Naive thymus-derived CD8-positive, alpha-beta T cell (primary cell): ENCODE measurements at regions not wholly inside any gene's neighbourhood (a gene's known extent, or its start where the extent isn't known, plus 50 kb on each side); places are given as distances from the start of the nearest gene placed in this dataset.
"Not testable (repeated sequence)": the region's sequence is repeated elsewhere in the genome, so short reads cannot be mapped to it uniquely, and the experiment has no call there.

Source experiments
- ATAC-seq, 2 donors: fragments of 150-1000 bp; cut with Tn5 transposase in 1 of 2; sonication (Bioruptor Pico), chemical (Tn5 transposase) in 1 of 2; 1 replicate in 1 of 2; 2 replicates in 1 of 2; pipeline ENCODE4 v1.10.0; 2021; ENCODE audit warnings: mild to moderate bottlenecking in 2 of 2, moderate library complexity in 2 of 2
- POLR2A ChIA-PET: fragments of 350-600 bp; sonication (Branson Sonifier 250); formaldehyde crosslinking; loops from one replicate; lab custom pipeline; 2021; ENCODE audit warnings: antibody characterized with exemption; lab: Charles Lee
- DNase-seq, 10 donors: peaks; one replicate each; pipeline versions ENCODE4 v3.0.0 to v3.0.0-alpha.2; 2020 to 2022
- H3K27ac Mint-ChIP-seq, 10 donors: one replicate each; pipeline ENCODE4 v1.8.0; 2020 to 2022; ENCODE audit warnings: mild to moderate bottlenecking in 10 of 10, mixed read lengths in 10 of 10, moderate library complexity in 4 of 10, inconsistent platforms in 1 of 10
- H3K27me3 Mint-ChIP-seq, 5 donors: one replicate each; pipeline ENCODE4 v1.8.0; 2021 to 2022; ENCODE audit warnings: mixed read lengths in 5 of 5
- H3K36me3 Mint-ChIP-seq, 3 donors: one replicate each; pipeline ENCODE4 v1.8.0; 2020 to 2022; ENCODE audit warnings: mixed read lengths in 3 of 3, mild to moderate bottlenecking in 2 of 3, inconsistent platforms in 1 of 3
- H3K4me1 Mint-ChIP-seq, 4 donors: one replicate each; pipeline ENCODE4 v1.8.0; 2021 to 2022; ENCODE audit warnings: mixed read lengths in 4 of 4
- H3K4me3 Mint-ChIP-seq, 10 donors: one replicate each; pipeline ENCODE4 v1.8.0; 2020 to 2022; ENCODE audit warnings: mild to moderate bottlenecking in 10 of 10, mixed read lengths in 10 of 10, moderate library complexity in 6 of 10, inconsistent platforms in 1 of 10
- H3K9me3 Mint-ChIP-seq, 9 donors: one replicate each; pipeline ENCODE4 v1.8.0; 2020 to 2022; ENCODE audit warnings: mixed read lengths in 9 of 9, mild to moderate bottlenecking in 3 of 9, inconsistent platforms in 1 of 9, moderate library complexity in 1 of 9

DNA sequence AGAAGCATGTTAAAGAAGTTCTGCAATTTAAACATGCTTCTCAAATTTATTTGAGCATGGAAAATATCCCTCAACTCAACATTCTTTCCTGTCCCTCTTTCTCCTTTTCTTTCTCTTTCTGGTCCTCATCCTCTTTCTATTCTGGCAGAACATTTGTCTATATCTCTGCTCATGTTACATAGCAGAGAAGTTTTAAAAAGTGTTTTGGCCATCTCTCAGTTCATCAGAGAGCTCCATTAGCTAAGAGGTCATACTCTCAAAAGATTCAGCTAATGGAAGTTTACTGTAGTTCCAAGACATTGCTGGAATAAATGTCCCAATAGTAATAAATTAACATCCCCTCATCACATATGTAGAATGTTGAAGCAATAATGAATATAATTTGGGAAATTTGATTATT lies 53.5 kb downstream of the XCL2 start:
- Mint-ChIP-seq H3K36me3 (peaks cover 0 to 9% (median 0%) of the 10 kb centered on the region in 3 donors), H3K4me1 (peaks cover 16 to 37% (median 29%) of the 10 kb centered on the region in 4 donors), H3K9me3 (peaks cover 0 to 10% (median 3%) of the 10 kb centered on the region in 9 donors), H3K27ac (peak overlapping the region in 1 of 10 donors; percentile 67), H3K27me3 (no peaks in the 10 kb centered on the region), H3K4me3 (no peak overlapping the region)
- POLR2A ChIA-PET, result interaction anchor here (1.7 kb wide), 1 partner anchor 22 kb away, joined by 4 read pairs; no protein-coding TSS in a partner anchor
- ATAC-seq (no peak), DNase-seq (no peak)

GRCh38 chr1:168488138-168488537 lies 55.7 kb downstream of the XCL2 start:
- Mint-ChIP-seq H3K4me3 (peak overlapping the region in 1 of 10 donors; percentile 20), H3K27ac (peak overlapping the region in 3 of 10 donors; percentile 7 to 68 (median 33)), H3K9me3 (peaks cover 0 to 10% (median 3%) of the 10 kb centered on the region in 9 donors), H3K27me3 (no peaks in the 10 kb centered on the region), H3K4me1 (peaks cover 24 to 58% (median 47%) of the 10 kb centered on the region in 4 donors), H3K36me3 (peaks cover 0 to 9% (median 0%) of the 10 kb centered on the region in 3 donors)
- POLR2A ChIA-PET, result interaction anchor here (1.1 kb wide), 1 partner anchor 18 kb away, joined by 3 read pairs; no protein-coding TSS in a partner anchor
- no peak for ATAC-seq
- no peak for DNase-seq

DNA sequence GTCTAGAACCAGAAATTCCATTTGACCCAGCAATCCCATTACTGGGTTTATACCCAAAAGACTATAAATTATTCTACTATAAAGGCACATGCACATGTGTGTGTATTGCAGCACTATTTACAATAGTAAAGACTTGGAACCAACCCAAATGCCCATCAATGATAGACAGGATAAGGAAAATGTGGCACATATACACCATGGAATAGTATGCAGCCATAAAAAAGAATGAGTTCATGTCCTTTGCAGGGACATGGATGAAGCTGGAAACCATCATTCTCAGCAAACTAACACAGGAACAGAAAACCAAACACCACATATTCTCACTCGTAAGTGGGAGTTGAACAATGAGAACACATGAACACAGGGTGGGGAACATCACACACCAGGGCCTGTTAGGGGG lies 57.0 kb downstream of the XCL2 start:
- POLR2A ChIA-PET, H3K27me3 Mint-ChIP-seq, H3K4me3 Mint-ChIP-seq, H3K9me3 Mint-ChIP-seq, ATAC-seq, DNase-seq, H3K36me3 Mint-ChIP-seq: not testable (repeated sequence)
- Mint-ChIP-seq H3K27ac (peak overlapping the region in 3 of 10 donors; percentile 63 to 87 (median 83)), H3K4me1 (peaks cover 24 to 65% (median 57%) of the 10 kb centered on the region in 4 donors)

DNA sequence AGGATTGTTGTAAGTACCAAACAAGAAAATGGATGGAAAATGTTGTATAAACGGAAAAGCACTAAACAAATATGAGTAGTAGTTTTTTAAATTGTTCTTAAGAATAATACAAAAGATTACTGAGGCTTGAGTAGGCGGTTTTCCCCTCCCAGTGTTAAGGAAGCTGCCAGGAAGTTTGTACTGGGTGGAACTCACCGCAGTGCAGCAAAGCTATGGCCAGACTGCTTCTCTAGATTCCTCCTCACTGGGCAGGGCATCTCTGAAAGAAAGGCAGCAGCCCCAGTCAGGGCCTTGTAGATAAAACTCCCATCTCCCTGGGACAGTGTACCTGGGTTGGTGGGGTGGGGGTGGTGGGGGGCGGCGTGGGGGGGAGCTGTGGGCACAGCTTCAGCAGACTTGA lies 58.7 kb downstream of the XCL2 start:
- peak in 4 of 10 donors; percentile 6 to 31 (median 21) for DNase-seq
- peak; percentile 67 to 79 for ATAC-seq
- peak overlapping the region; percentile 30 to 84 (median 60) for H3K4me3 Mint-ChIP-seq
- peaks cover 0 to 7% (median 3%) of the 10 kb centered on the region in 9 donors for H3K9me3 Mint-ChIP-seq
- H3K4me1 Mint-ChIP-seq, result peaks cover 28 to 74% (median 70%) of the 10 kb centered on the region in 4 donors
- H3K36me3 Mint-ChIP-seq, result peaks cover 0 to 9% (median 0%) of the 10 kb centered on the region in 3 donors
- H3K27ac Mint-ChIP-seq, result peak overlapping the region; percentile 75 to 95 (median 88)
- POLR2A ChIA-PET, result no interaction called here
- no peaks in the 10 kb centered on the region for H3K27me3 Mint-ChIP-seq

- Mint-ChIP-seq H3K27ac (peak overlapping the region; percentile 5 to 95 (median 78)), H3K36me3 (peaks cover 0 to 9% (median 0%) of the 10 kb centered on the region in 3 donors), H3K27me3 (no peaks in the 10 kb centered on the region), H3K9me3 (peaks cover 0 to 7% (median 3%) of the 10 kb centered on the region in 9 donors), H3K4me1 (peaks cover 28 to 81% (median 77%) of the 10 kb centered on the region in 4 donors), H3K4me3 (peak overlapping the region; percentile 5 to 78 (median 51))
- no peak for DNase-seq
- no peak for ATAC-seq
- POLR2A ChIA-PET, result no interaction called here
Observed at GRCh38 chr1:168484083-168484482, 59.7 kb downstream of the XCL2 start.

DNA sequence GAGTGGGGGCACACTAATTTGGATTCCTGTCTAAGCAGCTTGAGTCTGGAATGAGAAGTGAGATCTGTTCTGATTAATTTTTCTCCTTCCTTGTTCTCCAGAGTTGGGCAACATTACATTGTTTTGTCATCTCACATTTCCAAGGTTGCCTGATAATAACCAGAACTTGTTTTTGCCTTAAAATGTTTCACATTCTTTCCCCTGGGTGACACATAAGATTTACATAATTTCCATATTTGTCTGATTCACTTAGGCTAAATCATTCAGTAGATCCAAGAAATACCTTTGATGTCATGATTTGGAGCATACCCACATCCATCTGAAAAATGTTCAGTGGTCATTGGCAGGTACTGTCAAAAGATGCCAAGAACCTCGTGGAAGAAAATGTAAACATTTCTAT lies 60.3 kb downstream of the XCL2 start:
- H3K4me1 Mint-ChIP-seq, result peaks cover 32 to 85% (median 82%) of the 10 kb centered on the region in 4 donors
- peaks cover 0 to 7% (median 3%) of the 10 kb centered on the region in 9 donors for H3K9me3 Mint-ChIP-seq
- H3K27me3 Mint-ChIP-seq, result no peaks in the 10 kb centered on the region
- DNase-seq (no peak), ATAC-seq (no peak)
- peak overlapping the region in 7 of 10 donors; percentile 37 to 83 (median 60) for H3K27ac Mint-ChIP-seq
- H3K36me3 Mint-ChIP-seq, result peaks cover 0 to 9% (median 0%) of the 10 kb centered on the region in 3 donors
- POLR2A ChIA-PET, result no interaction called here
- peak overlapping the region in 3 of 10 donors; percentile 4 to 15 (median 5) for H3K4me3 Mint-ChIP-seq

DNA sequence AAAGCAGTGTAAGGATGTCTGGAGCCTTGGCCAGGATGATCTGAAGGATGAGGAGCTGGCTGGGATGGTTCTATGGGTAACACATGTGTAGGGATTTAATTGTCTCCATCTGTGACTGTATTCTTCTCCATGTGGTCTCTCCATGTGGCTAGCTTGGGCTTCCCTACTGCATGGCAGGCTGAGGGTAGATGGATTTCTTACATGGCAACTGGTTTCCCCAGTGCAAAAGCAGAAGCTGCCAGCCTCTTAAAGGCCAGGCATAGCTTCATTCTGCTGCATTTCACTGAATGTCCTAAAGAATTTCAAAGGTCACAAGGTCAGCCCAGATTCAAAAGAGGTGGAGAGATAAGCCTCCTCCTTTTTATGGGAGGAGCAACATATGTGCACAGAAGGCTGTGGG lies 61.7 kb downstream of the XCL2 start:
- POLR2A ChIA-PET, result no interaction called here
- H3K27me3 Mint-ChIP-seq, result no peaks in the 10 kb centered on the region
- peaks cover 35 to 87% (median 85%) of the 10 kb centered on the region in 4 donors for H3K4me1 Mint-ChIP-seq
- peak overlapping the region in 2 of 10 donors; percentile 21 to 38 for H3K27ac Mint-ChIP-seq
- no peak for ATAC-seq
- no peak overlapping the region for H3K4me3 Mint-ChIP-seq
- DNase-seq, result no peak
- H3K9me3 Mint-ChIP-seq, result peaks cover 0 to 7% (median 3%) of the 10 kb centered on the region in 9 donors
- peaks cover 0 to 9% (median 0%) of the 10 kb centered on the region in 3 donors for H3K36me3 Mint-ChIP-seq

DNA sequence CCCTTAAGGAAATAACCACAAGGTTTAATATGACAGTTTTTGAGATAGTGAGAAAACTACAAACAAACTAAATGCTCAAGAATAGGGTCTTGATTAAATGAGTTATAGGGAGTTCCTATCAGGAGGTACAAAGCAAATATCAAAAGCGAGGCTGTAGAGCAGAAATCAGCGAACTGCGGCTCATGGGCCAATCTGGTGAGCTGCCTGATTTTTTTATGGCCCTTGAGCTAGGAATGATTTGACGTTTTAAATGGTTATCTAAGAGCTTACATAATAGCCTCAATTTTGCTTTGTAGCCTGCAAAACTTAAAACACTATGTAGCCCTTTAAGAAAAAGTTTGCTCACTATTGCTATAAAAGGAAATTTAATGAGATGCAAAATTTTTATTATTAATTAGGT lies 62.2 kb downstream of the XCL2 start:
- Mint-ChIP-seq H3K36me3 (peaks cover 0 to 5% (median 0%) of the 10 kb centered on the region in 3 donors), H3K4me1 (peaks cover 38 to 88% (median 87%) of the 10 kb centered on the region in 4 donors), H3K4me3 (no peak overlapping the region), H3K27ac (no peak overlapping the region), H3K9me3 (peaks cover 0 to 7% (median 2%) of the 10 kb centered on the region in 9 donors), H3K27me3 (no peaks in the 10 kb centered on the region)
- DNase-seq (no peak), ATAC-seq (no peak)
- POLR2A ChIA-PET, result no interaction called here

- Mint-ChIP-seq H3K9me3 (peaks cover 0 to 3% (median 0%) of the 10 kb centered on the region in 9 donors), H3K4me3 (peak overlapping the region in 2 of 10 donors; percentile 2 to 20), H3K4me1 (peaks cover 42 to 89% (median 85%) of the 10 kb centered on the region in 4 donors), H3K27ac (peak overlapping the region in 7 of 10 donors; percentile 9 to 70 (median 55)), H3K27me3 (no peaks in the 10 kb centered on the region), H3K36me3 (no peaks in the 10 kb centered on the region)
- DNase-seq, result no peak
- POLR2A ChIA-PET, result no interaction called here
- ATAC-seq, result no peak
Observed at GRCh38 chr1:168480997-168481396, 62.8 kb downstream of the XCL2 start.

DNA sequence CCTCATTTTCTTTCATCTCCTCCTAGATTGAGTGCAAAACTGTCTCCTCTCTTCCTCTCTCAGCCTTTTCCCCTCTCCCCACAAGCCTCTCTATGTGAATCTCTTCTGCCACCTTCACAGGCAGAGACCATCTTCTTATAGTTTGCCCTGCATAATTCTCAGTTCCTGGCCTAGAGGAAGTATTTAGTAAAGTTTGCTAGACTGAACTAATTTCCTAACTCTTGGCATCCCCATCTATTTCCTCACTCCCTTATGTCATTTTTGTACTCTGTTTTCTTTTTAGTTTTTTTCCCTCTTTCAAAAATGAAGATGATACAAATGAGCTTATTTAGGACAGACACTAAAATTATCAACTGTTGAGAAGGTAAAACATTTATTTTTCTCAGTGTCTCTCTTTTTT lies 66.0 kb downstream of the XCL2 start:
- Mint-ChIP-seq H3K27me3 (no peaks in the 10 kb centered on the region), H3K36me3 (peaks cover 0 to 14% (median 8%) of the 10 kb centered on the region in 3 donors), H3K4me1 (peaks cover 34 to 73% (median 64%) of the 10 kb centered on the region in 4 donors), H3K4me3 (peak overlapping the region in 8 of 10 donors; percentile 4 to 59 (median 18)), H3K27ac (peak overlapping the region in 8 of 10 donors; percentile 5 to 84 (median 48)), H3K9me3 (peaks cover 0 to 16% (median 9%) of the 10 kb centered on the region in 9 donors)
- ATAC-seq, result no peak
- DNase-seq, result no peak
- POLR2A ChIA-PET, result interaction anchor here (1.1 to 2.3 kb wide), 2 partner anchors 9 to 23 kb away, joined by 3 to 8 read pairs; no protein-coding TSS in a partner anchor

- H3K36me3 Mint-ChIP-seq, result peaks cover 0 to 14% (median 8%) of the 10 kb centered on the region in 3 donors
- no peaks in the 10 kb centered on the region for H3K27me3 Mint-ChIP-seq
- peaks cover 0 to 16% (median 9%) of the 10 kb centered on the region in 9 donors for H3K9me3 Mint-ChIP-seq
- no peak overlapping the region for H3K4me3 Mint-ChIP-seq
- H3K4me1 Mint-ChIP-seq, result peaks cover 34 to 67% (median 58%) of the 10 kb centered on the region in 4 donors
- POLR2A ChIA-PET, result interaction anchor here (2.3 kb wide), 1 partner anchor 8 kb away, joined by 8 read pairs; no protein-coding TSS in a partner anchor
- no peak for ATAC-seq
- DNase-seq, result no peak
- peak overlapping the region in 4 of 10 donors; percentile 17 to 57 (median 31) for H3K27ac Mint-ChIP-seq
Observed at GRCh38 chr1:168476588-168477385, 67.0 kb downstream of the XCL2 start.

DNA sequence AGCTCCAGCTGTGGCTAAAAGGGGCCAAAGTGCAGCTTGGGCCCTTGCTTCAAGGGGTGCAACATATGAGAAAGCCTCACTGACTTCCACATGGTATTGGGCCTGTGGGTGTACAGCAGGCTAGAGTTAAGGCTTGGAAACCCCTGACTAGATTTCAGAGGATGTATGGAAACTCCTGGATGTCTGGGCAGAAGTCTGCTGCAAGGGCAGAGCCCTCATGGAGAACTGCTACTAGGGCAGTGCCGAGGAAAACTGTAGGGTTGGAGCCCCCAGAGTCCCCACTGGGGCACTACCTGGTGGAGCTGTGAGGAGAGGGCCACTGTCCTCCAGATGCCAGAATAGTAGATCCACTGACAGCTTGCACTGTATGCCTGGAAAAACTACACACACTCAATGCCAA lies 69.5 kb downstream of the XCL2 start:
- peaks cover 28 to 69% (median 55%) of the 10 kb centered on the region in 4 donors for H3K4me1 Mint-ChIP-seq
- H3K36me3 Mint-ChIP-seq, result peaks cover 0 to 14% (median 8%) of the 10 kb centered on the region in 3 donors
- ATAC-seq (no peak), DNase-seq (no peak)
- H3K27ac Mint-ChIP-seq, result no peak overlapping the region
- no peak overlapping the region for H3K4me3 Mint-ChIP-seq
- H3K9me3 Mint-ChIP-seq, result peaks cover 0 to 16% (median 9%) of the 10 kb centered on the region in 9 donors
- POLR2A ChIA-PET, result interaction anchor here (0.6 kb wide), 1 partner anchor 1308 kb away, joined by 5 read pairs; no protein-coding TSS in a partner anchor
- H3K27me3 Mint-ChIP-seq, result no peaks in the 10 kb centered on the region
